HFF-Myc (cell line): ENCODE measurements at regions not wholly inside any gene's neighbourhood (a gene's known extent, or its start where the extent isn't known, plus 50 kb on each side); places are given as distances from the start of the nearest gene placed in this dataset.

Source experiments
- DNase-seq: peaks from one replicate; pipeline ENCODE4 v3.0.0-alpha.2; 2011; ENCODE audit warnings: low read depth; ENCODE audit errors: extremely low read depth
- H3K4me3 ChIP-seq: replicated peaks from 2 replicates; pipeline ENCODE4 v1.5.1; 2011; ENCODE audit warnings: low read depth, mild to moderate bottlenecking, control low read depth, low read length
- CTCF ChIP-seq: IDR thresholded peaks from 2 replicates; pipeline ENCODE4 v1.5.1; 2012; ENCODE audit warnings: mild to moderate bottlenecking, low read depth, low read length, control low read depth; ENCODE audit errors: missing control alignments

- no peak overlapping the region for H3K4me3 ChIP-seq
- DNase-seq = no peak
- no peak for TF ChIP-seq CTCF
These were observed 107.2 kb upstream of the FOXK1 start for GRCh38 chr7:4574851-4575250.

GRCh38 chr7:4575254-4575653 is 106.8 kb upstream of the FOXK1 start:
- DNase-seq = no peak
- no peak for TF ChIP-seq CTCF
- no peak overlapping the region for H3K4me3 ChIP-seq

GRCh38 chr7:4602905-4603842 is 78.9 kb upstream of the FOXK1 start:
- DNase-seq = no peak
- TF ChIP-seq CTCF = no peak
- H3K4me3 ChIP-seq = no peak overlapping the region

GRCh38 chr7:4603843-4604231 is 78.3 kb upstream of the FOXK1 start:
- no peak for DNase-seq
- TF ChIP-seq CTCF = no peak
- H3K4me3 ChIP-seq = no peak overlapping the region

GRCh38 chr7:4604456-4604940 is 77.6 kb upstream of the FOXK1 start:
- no peak for DNase-seq
- no peak for TF ChIP-seq CTCF
- no peak overlapping the region for H3K4me3 ChIP-seq

GRCh38 chr7:4606797-4607196 is 75.3 kb upstream of the FOXK1 start:
- no peak overlapping the region for H3K4me3 ChIP-seq
- no peak for TF ChIP-seq CTCF
- no peak for DNase-seq
